HG03045 (cell line): ENCODE measurements at regions not wholly inside any gene's neighbourhood (a gene's known extent, or its start where the extent isn't known, plus 50 kb on each side); places are given as distances from the start of the nearest gene placed in this dataset.
"Not testable (repeated sequence)": the region's sequence is repeated elsewhere in the genome, so short reads cannot be mapped to it uniquely, and the experiment has no call there.

Experiments used
- ATAC-seq: cut with Tn5 transposase; IDR thresholded peaks from one replicate; pipeline ENCODE4 v1.9.1; 2021; ENCODE audit warnings: mild to moderate bottlenecking, moderate library complexity; ENCODE audit not compliant: unreplicated experiment

DNA sequence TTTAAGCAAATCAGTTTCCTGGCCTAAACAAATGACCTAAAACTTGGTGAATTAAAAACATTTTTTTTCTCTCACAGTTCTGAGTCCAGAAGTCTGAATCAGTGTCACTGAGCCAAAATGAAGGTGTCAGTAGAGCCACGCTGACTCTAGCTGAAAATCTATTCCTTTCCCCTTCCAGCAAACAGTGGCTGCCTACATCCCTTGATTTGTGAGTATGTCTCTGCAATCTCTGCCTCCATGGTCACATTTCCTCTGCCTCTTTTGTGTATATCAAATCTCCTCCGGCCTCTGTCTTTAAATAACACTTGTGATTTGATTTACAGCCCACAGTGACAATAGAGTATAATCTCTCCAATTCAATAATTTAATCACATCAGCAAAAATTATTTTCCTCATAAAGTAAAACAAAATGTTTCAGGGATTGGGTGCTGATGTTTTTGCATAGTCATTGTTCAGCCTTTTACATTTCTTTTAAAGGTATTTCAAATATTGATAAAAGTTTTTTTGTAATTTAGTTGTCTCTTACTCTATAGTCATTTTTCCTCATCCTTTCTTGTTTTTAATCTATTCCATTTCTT, 1715.4 kb downstream of the BRINP3 start:
- ATAC-seq: no peak

- ATAC-seq: no peak
These were observed 1714.1 kb downstream of the BRINP3 start for GRCh38 chr1:188763541-188763940.

DNA sequence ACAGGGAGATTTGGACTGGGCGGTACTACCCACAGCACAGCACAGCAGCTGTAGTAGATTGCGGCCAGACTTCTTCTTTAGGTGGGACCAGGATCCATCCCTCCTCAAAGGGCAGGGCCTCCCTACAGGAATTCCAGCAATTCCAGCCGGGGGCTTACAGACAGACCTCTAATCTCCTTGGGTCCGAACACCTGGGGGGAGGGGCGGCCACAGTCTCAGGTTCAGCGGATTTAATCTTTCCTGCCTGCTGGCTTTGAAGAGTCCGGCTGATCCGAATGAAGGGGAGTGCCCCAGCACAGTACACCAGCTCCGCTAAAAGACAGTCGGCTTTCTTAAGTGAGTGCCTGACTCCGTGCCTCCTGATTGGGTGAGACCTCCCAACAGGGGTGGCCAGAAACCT, 1708.5 kb downstream of the BRINP3 start:
- no peak for ATAC-seq

GRCh38 chr1:188769936-188770335, 1707.7 kb downstream of the BRINP3 start:
- ATAC-seq: no peak

- no peak for ATAC-seq
These were observed 1699.1 kb downstream of the BRINP3 start for GRCh38 chr1:188778578-188778977.

DNA sequence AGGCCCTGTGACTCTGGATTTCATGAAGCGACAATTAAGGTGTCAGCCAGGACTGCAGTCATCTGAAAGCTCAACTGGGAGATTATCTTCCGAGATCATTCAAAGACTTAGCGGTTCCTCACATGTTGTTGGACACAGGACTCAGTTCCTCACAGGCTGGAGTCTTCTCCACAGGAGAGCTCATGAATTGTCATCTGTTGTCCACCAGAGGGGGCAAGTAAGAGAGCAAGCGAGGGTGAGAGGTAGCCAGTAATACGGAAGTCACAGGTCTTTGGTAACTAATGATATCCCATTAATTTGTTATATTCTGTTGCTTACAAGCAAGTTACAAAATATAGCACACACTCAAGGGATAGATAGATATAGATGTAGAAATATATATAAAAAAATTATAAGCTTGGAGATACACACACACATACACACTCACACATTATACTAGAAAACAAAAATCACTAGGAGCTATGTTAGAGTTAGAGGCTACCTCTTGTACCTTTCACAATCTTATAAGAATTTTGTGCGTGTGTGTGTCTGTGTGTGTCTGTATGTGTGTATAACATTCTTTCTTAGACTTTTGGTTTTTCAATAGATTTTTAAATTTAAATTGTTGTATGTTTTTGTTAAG, 1695.3 kb downstream of the BRINP3 start:
- ATAC-seq: peak; percentile 81

GRCh38 chr1:188794969-188795368, 1682.7 kb downstream of the BRINP3 start:
- ATAC-seq: no peak

DNA sequence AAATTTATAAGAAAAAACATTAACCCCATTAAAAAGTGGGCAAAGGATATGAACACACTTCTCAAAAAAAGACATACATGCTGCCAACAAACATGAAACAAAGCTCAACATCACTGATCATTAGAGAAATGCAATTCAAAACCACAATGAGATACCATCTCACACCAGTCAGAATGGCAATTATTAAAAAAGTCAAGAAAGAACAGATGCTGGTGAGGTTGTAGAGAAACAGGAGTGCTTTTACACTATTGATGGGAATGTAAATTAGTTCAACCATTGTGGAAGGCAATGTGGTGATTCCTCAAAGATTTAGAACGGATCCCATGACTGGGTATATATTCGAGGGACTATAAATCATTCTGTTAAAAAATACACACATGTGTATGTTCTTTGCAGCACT, 1665.5 kb downstream of the BRINP3 start:
- not testable (repeated sequence) for ATAC-seq

DNA sequence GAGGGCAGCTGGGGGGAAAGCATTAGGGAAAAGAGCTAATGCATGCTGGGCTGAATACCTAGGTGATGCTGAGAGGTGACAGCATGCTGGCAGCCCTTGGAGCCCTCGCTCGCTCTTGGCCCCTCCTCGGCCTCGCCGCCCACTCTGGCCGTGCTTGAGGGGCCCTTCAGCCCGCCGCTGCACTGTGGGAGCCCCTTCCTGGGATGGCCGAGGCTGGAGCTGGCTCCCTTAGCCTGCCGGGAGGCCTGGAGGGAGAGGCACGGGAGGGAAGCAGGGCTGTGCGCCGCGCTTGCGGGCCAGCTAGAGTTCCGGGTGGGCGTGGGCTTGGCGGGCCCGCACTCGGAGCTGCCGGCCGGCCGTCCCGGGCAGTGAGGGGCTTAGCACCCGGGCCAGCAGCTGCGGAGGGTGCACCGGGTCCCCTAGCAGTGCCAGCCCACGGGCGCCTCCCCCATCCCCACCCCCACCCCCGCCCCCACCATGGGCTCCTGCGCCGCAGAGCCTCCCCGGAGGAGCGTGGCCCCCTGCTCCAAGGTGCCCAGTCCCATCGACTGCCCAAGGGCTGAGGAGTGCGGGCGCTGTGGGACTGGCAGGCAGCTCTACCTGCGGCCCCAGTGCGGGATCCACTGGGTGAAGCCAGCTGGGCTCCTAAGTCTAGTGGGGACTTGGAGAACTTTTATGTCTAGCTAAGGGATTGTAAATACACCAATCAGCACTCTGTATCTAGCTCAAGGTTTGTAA, 1664.7 kb downstream of the BRINP3 start:
- not testable (repeated sequence) for ATAC-seq

- no peak for ATAC-seq
These were observed 1659.8 kb downstream of the BRINP3 start for GRCh38 chr1:188817814-188818213.

DNA sequence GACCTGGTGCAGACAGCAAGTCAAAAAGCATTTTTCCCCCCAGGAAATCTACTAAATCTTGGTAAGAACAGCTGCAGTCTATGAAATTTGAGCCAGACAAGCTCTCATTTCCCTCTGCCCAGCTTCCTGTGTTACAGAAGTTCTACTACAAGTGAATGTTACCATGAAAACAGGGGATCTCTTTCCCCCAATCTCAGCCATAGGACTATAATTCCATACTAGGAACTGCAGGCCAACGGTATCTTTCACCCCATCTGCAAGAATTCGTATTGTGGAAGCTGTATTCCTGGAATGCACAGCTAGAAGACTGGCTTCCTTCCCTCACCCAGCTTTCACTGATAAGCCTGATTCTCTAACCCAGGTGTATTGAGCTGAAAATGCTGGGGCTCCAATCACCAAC, 1655.4 kb downstream of the BRINP3 start:
- ATAC-seq: no peak

GRCh38 chr1:188825471-188825870, 1652.2 kb downstream of the BRINP3 start:
- ATAC-seq: no peak

- ATAC-seq: no peak
These were observed 1650.9 kb downstream of the BRINP3 start for GRCh38 chr1:188826800-188827199.

- no peak for ATAC-seq
These were observed 1650.3 kb downstream of the BRINP3 start for GRCh38 chr1:188827400-188827799.

DNA sequence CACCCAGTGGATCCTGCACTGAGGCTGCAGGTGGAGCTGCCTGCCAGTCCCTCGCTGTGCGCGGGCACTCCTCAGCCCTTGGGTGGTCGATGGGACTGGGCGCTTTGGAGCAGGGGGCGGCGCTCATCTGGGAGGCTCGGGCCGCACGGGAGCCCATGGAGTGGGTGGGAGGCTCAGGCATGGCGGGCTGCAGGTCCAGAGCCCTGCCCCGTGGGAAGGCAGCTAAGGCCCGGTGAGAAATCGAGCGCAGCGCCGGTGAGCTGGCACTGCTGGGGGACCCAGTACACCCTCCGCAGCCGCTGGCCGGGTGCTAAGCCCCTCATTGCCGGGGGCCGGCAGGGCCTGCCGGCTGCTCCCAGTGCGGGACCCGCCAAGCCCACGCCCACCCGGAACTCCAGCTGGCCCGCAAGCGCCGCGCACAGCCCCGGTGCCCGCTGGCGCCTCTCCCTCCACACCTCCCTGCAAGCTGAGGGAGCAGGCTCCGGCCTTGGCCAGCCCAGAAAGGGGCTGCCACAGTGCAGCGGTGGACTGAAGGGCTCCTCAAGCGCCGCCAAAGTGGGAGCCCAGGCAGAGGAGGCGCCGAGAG, 1636.5 kb downstream of the BRINP3 start:
- not testable (repeated sequence) for ATAC-seq

DNA sequence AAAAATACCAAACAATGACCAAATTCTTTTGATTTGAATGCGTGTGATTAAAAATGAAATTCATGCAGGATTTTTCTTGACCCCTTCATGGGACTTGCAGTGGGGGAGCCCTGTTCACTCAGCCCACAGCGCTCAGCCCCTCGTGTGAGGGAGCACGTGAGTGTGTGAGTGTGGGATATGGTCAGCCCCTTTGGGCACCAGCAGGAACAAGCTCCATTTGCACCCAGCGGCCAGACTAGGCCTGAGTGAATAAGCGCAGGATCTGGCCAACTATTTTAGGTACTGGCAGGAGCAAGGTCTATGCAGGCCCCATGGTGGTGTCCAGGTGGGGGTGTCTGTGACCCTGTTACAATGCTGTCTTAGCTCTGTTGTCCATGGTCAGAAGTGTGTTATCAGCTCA, 1631.2 kb downstream of the BRINP3 start:
- ATAC-seq: no peak

DNA sequence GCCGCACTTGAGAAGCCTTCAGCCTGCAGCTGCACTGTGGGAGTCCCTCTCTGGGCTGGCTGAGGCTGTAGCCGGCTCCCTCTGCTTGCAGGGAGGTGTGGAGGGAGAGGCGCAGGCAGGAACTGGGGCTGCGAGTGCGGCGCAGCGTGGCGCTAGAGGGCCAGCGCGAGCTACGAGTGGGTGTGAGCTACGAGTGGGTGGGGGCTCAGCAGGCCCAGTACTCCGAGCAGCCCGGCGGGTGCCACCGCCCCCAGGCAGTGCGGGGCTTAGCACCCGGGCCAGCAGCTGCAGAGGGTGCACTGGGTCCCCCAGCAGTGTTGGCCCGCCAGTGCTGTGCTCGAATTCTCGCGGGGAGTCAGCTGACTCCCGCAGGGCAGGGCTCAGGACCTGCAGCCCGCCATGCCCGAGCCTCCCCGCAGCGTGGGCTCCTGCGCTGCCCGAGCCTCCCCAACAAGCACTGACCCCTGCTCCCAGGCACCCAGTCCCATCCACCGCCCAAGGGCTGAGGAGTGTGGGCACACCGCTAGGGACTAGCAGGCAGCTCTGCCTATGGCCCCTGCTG, 1620.1 kb downstream of the BRINP3 start:
- ATAC-seq: no peak

DNA sequence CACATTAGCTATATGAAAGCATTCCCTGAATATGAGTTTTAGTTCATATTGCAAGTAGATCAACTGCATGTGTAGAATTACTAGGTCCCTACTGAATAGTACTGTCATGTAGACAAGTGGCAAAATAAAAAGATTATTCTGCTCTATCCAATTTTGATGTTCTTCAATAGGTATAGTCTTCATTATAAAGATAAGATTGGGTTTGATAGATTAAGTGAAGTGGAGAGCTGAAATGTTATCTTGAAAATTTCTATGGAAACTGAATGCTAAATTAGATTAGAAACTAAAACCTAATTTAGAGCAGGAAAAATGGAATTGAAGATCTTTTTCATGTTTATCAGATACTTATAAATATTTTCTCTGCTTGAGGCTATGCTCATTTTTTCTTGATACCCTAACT, 1610.0 kb downstream of the BRINP3 start:
- no peak for ATAC-seq

GRCh38 chr1:188871164-188871563, 1606.5 kb downstream of the BRINP3 start:
- no peak for ATAC-seq

GRCh38 chr1:188872376-188872775, 1605.3 kb downstream of the BRINP3 start:
- ATAC-seq: no peak

GRCh38 chr1:188877668-188878067, 1600.0 kb downstream of the BRINP3 start:
- no peak for ATAC-seq

- no peak for ATAC-seq
These were observed 1589.3 kb downstream of the BRINP3 start for GRCh38 chr1:188888386-188888785.
